ENCODE measurements at regions not wholly inside any gene's neighbourhood (a gene's known extent, or its start where the extent isn't known, plus 50 kb on each side); places are given as distances from the start of the nearest gene placed in this dataset.

GRCh38 chr9:135346438-135347050 lies 133.0 kb upstream of the PPP1R26 start:
- Mint-ChIP-seq H3K27ac (ENCODE audit: unreplicated experiment) (no peak overlapping the region), H3K36me3 (ENCODE audit: low read depth, unreplicated experiment) (no peaks in the 10 kb centered on the region), H3K4me3 (ENCODE audit: unreplicated experiment) (no peak overlapping the region), H3K27me3 (ENCODE audit: unreplicated experiment) (peaks cover 5% of the 10 kb centered on the region), H3K9me3 (ENCODE audit: unreplicated experiment) (no peaks in the 10 kb centered on the region), H3K4me1 (ENCODE audit: unreplicated experiment) (no peaks in the 10 kb centered on the region)
- TF ChIP-seq CTCF (IDR thresholded peaks at IDR 0.05; ENCODE audit: unreplicated experiment) = no peak
- no peak for DNase-seq (ENCODE audit: low spot score)

GRCh38 chr9:135347461-135347860 lies 132.1 kb upstream of the PPP1R26 start:
- TF ChIP-seq CTCF (IDR thresholded peaks at IDR 0.05; ENCODE audit: unreplicated experiment) = no peak
- H3K27ac Mint-ChIP-seq (ENCODE audit: unreplicated experiment) = no peak overlapping the region

GRCh38 chr9:135348076-135348787 lies 131.3 kb upstream of the PPP1R26 start:
- Mint-ChIP-seq H3K27me3 (ENCODE audit: unreplicated experiment) (peaks cover 6% of the 10 kb centered on the region), H3K36me3 (ENCODE audit: low read depth, unreplicated experiment) (no peaks in the 10 kb centered on the region), H3K4me1 (ENCODE audit: unreplicated experiment) (no peaks in the 10 kb centered on the region), H3K4me3 (ENCODE audit: unreplicated experiment) (no peak overlapping the region), H3K9me3 (ENCODE audit: unreplicated experiment) (no peaks in the 10 kb centered on the region), H3K27ac (ENCODE audit: unreplicated experiment) (no peak overlapping the region)
- TF ChIP-seq CTCF (IDR thresholded peaks at IDR 0.05; ENCODE audit: unreplicated experiment) = no peak
- DNase-seq (ENCODE audit: low spot score) = no peak

More at GRCh38 chr9:135347461-135347860, 132.1 kb upstream of the PPP1R26 start:
- no peak for DNase-seq (ENCODE audit: low spot score)
- Mint-ChIP-seq H3K4me1 (ENCODE audit: unreplicated experiment) (no peaks in the 10 kb centered on the region), H3K9me3 (ENCODE audit: unreplicated experiment) (no peaks in the 10 kb centered on the region), H3K27me3 (ENCODE audit: unreplicated experiment) (peaks cover 5% of the 10 kb centered on the region), H3K36me3 (ENCODE audit: low read depth, unreplicated experiment) (no peaks in the 10 kb centered on the region), H3K4me3 (ENCODE audit: unreplicated experiment) (no peak overlapping the region)

- Mint-ChIP-seq H3K4me1 (ENCODE audit: unreplicated experiment) (no peaks in the 10 kb centered on the region), H3K9me3 (ENCODE audit: unreplicated experiment) (no peaks in the 10 kb centered on the region), H3K4me3 (ENCODE audit: unreplicated experiment) (no peak overlapping the region), H3K27ac (ENCODE audit: unreplicated experiment) (no peak overlapping the region), H3K36me3 (ENCODE audit: low read depth, unreplicated experiment) (no peaks in the 10 kb centered on the region), H3K27me3 (ENCODE audit: unreplicated experiment) (peaks cover 3% of the 10 kb centered on the region)
- no peak for DNase-seq (ENCODE audit: low spot score)
- TF ChIP-seq CTCF (IDR thresholded peaks at IDR 0.05; ENCODE audit: unreplicated experiment) = no peak
Observed at GRCh38 chr9:135348788-135349150, 130.8 kb upstream of the PPP1R26 start.
